Mammary epithelial cell (primary cell): ENCODE measurements at regions not wholly inside any gene's neighbourhood (a gene's known extent, or its start where the extent isn't known, plus 50 kb on each side); places are given as distances from the start of the nearest gene placed in this dataset.

Source experiments
- CTCF ChIP-seq, 2 donors: IDR thresholded peaks in 1 of 2; conservative IDR thresholded peaks in 1 of 2; 2 replicates each; pipeline ENCODE4 v1.5.1; 2011 to 2012; ENCODE audit warnings: inconsistent platforms in 2 of 2, low read length in 2 of 2, mild to moderate bottlenecking in 2 of 2, control low read depth in 1 of 2, low read depth in 1 of 2; ENCODE audit not compliant: insufficient read depth in 1 of 2; ENCODE audit errors: extremely low read depth in 1 of 2
- EZH2 ChIP-seq: IDR thresholded peaks from 2 replicates; pipeline ENCODE4 v1.6.1; 2012; ENCODE audit warnings: low read length, inconsistent platforms, borderline replicate concordance

GRCh38 chr5:160484678-160485077 is 63.0 kb downstream of the PTTG1 start:
- TF ChIP-seq EZH2 (no peak), CTCF (conservative IDR thresholded peaks at IDR 0.05 in 1 of 2, IDR thresholded peaks at IDR 0.05 in 1 of 2; ENCODE audit: extremely low read depth in 1 of 2, insufficient read depth in 1 of 2, low read depth in 1 of 2, low read length in 2 of 2) (no peak)
